Amygdala (tissue), 56 donors: ENCODE measurements at regions not wholly inside any gene's neighbourhood (a gene's known extent, or its start where the extent isn't known, plus 50 kb on each side); places are given as distances from the start of the nearest gene placed in this dataset.
"Not testable (repeated sequence)": the region's sequence is repeated elsewhere in the genome, so short reads cannot be mapped to it uniquely, and the experiment has no call there.

Experiments
- DNase-seq, 56 donors: peaks; one replicate each; lab custom pipeline; 2025; lab: John Stamatoyannopoulos, UW

- DNase-seq = not testable (repeated sequence)
These were observed 1082.5 kb downstream of the PCDH17 start for GRCh38 chr13:58714016-58714415.

GRCh38 chr13:58721273-58721672 lies 1089.7 kb downstream of the PCDH17 start:
- no peak for DNase-seq

DNA sequence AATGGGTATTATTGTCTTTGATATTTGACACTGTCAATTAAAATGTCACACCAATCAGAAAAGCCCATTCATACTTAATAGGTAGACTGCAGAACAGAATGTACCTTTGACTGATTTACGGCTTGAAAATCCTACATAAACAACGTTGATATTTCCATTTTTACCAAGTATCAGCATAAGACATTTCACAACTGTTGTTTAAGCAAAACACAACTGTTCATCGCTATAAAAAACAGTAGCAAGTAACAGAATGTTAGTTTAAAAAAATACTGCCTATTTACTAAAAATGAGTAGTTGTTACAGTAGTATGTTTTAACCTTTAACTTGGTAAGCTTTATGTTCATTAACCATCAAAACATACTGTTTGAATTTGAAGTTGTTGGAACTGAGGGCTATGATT lies 1096.6 kb downstream of the PCDH17 start:
- DNase-seq = no peak

DNA sequence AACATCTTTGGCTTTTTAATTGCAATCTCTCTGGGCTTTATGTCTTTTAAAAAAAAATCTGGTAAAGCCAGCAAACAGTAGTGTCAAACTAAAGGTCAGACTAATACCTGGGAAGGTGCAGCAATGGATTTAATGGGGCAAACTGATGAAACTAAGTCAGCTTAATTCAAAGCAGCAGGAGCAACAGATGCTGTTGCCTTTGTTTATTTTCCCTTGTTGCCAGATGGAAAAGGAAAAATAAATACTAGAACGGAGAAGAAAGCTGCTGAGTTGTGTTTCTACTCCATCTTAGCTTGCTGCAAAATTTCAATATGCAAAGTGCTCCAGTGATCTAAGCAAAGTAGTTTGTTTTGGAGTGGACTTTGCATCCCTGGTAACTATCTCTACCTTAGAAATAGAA lies 1097.8 kb downstream of the PCDH17 start:
- no peak for DNase-seq

DNA sequence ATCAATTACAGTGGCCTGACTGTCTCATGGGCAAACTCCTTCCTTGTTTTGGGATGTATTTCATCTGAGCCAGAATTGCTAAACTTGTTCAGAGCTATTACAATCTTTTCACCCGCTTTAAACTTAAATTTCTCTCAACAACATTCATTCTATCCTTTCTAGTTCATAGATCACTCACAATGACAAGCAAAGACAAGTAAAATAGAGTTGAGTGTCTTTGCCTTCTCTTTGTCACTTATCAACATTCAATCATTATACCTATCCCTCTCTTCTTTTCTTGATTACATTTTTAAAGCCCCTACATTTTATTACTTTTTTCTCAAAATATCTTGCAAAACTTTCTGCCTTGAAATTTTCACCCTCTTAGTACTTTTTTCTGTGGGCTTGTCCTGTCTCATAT lies 1113.1 kb downstream of the PCDH17 start:
- DNase-seq = no peak

- no peak for DNase-seq
These were observed 1136.0 kb downstream of the PCDH17 start for GRCh38 chr13:58767566-58767965.

- DNase-seq = no peak
These were observed 1141.8 kb downstream of the PCDH17 start for GRCh38 chr13:58773280-58773859.

- DNase-seq = no peak
These were observed 1151.2 kb downstream of the PCDH17 start for GRCh38 chr13:58782736-58783135.

DNA sequence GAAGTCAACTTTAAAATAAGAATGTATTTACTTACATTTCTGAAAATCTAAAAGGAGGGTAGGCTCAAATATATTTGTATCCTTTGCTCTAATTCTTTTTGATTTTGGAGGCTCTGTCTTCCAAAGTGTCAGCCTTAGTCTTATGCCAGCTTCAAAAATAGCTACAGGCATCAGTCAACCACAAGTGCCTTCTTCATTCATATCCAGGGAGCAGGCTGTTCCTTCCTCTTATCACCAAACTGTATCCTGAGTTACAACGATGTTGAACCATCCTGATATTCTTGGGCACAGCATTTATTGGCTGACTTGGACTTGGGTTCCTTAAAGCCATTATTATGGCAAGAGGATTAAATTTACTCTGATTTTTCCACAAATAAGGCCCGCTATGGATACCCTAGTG lies 1161.3 kb downstream of the PCDH17 start:
- no peak for DNase-seq

DNA sequence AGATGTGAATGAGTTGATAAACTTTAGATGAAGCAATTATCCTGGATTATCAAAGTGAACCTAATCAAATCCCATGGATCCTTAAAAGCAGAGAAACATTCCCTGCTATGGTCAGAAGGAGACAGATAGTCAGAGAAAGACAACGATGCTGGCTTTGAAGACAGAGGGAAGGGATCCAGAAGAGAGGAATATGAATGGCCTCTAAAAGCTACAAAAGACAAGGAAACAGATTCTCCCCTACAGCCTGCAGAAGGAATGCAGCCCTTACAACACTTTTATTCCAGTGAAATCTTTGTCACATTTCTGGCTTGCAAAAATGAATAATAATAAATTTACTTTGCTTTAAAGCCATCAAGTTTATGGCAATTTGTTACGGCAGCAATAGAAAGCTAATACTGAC lies 1164.2 kb downstream of the PCDH17 start:
- no peak for DNase-seq

DNA sequence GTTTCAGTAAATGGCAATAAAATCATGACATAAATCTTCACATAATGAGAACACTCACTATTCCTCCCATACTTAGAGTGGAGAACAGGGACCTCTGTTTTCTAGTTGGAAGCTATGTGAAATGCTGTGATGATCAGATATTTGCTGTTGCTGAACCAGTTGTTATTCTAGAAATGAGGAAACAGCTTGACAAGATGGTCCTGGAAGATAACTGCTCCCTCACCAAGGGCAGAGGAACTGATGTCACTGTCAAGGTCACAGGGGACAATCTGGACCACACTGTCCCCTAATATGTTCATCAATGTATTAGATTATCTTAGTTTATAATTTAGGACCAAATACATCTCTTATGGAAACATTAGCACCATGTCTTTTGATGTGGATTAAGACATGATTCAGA lies 1173.3 kb downstream of the PCDH17 start:
- no peak for DNase-seq

GRCh38 chr13:58806401-58806800 lies 1174.9 kb downstream of the PCDH17 start:
- DNase-seq = no peak

DNA sequence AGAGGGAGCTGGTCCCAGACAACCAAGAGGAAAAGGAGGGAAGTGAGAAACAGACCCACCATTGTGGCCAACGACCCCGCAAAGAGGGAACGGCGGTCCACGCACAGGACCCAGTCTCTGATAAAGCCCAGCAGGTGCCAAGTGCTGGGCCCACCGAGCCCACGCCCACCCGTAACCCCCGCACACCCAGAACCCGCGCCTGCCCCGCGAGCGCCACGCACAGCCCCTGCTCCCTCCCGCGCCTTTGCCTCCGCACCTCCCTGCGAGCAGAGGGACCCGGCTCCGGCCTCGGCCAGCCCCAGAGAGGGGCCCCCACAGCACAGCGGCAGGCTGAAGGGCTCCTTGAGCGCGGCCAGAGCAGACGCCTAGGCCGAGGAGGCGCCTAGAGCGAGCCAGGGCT lies 1192.2 kb downstream of the PCDH17 start:
- DNase-seq = no peak

DNA sequence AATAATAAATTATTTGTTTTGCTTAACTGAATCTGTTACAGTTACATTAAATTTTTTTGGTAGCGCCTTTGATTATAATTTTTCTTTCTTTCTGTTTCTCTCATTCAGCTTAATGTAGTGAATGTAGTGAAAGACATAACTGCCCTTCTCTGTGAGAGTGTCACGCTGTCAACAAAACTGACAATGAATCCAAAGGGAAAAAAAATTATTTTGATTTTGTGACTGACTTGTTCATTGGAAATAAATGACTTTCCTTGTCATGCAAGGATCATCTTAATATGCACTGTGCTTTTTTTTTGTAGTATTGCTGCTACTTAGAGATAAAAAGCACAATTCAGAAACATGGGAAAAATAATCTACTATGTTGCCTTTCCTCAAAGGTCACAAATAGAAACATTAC lies 1196.4 kb downstream of the PCDH17 start:
- no peak for DNase-seq

DNA sequence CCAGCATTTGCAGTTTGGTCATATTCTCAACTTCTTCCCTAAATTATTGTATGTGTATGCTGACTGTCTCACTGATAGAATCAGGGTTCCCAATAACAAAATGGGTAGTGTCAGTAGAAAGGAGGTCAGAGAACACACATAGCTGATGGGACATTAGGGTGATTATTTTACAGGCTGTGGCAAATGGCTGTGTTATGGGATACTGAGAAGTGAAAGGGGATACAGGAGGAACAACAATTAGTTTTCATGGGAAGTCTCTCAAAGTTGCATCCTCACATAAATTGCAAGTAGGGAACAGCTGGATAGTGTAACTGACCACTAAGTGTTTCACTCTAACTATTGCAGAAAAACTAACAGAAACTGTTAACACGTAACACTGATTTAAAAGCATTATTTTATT lies 1199.3 kb downstream of the PCDH17 start:
- no peak for DNase-seq

- no peak for DNase-seq
These were observed 1207.1 kb downstream of the PCDH17 start for GRCh38 chr13:58838615-58839014.

- no peak for DNase-seq
These were observed 1211.5 kb downstream of the PCDH17 start for GRCh38 chr13:58843071-58843470.

DNA sequence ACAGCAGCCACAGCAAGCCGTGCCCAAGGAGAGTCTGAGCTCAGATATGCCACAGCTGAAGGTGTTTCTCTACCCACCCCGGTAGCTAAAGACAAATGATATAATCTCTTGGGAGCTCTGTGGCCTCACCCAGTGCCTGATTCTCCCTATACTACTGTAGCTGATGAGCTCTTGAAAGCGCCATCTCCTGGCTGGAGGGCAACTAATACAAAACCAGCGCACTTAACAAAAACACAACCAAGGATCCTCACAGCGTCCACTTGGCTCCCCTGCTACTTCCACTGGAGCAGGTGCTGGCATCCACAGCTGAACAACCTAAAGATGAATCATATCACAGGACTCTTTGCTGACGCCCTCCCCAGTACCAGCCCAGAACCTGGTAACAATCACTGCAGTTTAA lies 1212.0 kb downstream of the PCDH17 start:
- no peak for DNase-seq

DNA sequence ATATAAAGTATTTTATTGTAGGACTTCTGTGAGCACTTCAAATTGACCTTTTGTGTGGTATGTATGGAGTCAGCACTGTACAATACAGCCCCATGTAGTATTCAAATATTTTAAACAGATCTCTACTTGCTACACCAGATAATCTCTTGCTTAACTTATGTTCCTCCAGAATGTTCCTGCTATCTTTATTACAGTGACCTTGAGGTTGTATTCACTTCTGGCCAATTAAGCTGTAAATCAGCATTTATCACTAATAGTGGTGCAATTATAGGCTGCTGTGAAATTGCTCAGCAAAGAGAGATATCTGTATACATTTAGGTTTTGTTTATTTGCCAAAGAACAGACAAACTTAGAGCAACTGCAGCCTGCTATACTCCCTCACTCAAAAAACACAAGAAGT lies 1218.6 kb downstream of the PCDH17 start:
- DNase-seq = no peak

GRCh38 chr13:58852076-58852475 lies 1220.5 kb downstream of the PCDH17 start:
- no peak for DNase-seq

DNA sequence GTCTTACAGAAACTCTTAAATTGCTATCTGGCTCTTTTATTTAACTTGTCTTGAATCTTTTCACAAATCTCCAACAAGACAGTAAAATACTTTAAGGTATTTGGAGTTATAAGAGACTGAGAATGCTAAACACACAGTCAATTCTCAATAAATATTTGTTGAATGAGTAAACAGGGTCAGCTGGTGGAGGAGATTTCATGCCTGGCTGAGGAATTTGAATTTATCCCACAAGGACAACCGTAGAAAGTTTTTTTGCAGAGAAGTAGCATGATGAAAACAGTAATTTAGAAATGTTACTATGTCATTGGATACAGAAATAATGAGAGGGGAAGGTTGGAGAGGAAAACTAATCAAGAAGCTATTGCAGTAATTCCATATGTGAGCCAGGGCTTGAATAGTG lies 1223.7 kb downstream of the PCDH17 start:
- DNase-seq = no peak

DNA sequence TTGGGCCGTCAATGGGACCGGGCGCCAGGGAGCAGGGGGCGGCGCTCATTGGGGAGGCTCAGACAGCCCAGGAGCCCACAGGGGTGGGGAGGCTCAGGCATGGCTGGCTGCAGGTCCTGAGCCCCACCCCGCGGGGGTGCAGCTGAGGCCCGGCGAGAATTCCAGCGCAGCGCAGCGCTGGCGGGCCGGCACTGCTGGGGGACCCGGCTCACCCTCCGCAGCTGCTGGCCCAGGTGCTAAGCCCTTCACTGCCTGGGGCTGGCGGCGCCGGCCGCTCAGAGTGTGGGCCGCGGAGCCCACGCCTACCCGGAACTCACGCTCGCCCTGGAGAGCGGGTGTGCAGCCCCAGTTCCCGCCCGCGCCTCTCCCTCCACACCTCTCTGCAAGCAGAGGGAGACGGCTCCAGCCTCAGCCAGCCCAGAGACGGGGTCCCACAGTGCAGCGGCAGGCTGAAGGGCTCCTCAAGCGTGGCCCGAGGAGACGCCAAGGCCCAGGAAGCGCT lies 1227.4 kb downstream of the PCDH17 start:
- DNase-seq = no peak

GRCh38 chr13:58865286-58865685 lies 1233.7 kb downstream of the PCDH17 start:
- DNase-seq = no peak
